Suprapubic skin (tissue), 4 donors: ENCODE measurements at regions not wholly inside any gene's neighbourhood (a gene's known extent, or its start where the extent isn't known, plus 50 kb on each side); places are given as distances from the start of the nearest gene placed in this dataset.
"Not testable (repeated sequence)": the region's sequence is repeated elsewhere in the genome, so short reads cannot be mapped to it uniquely, and the experiment has no call there.

ENCODE experiments used
- DNase-seq, 2 donors: peaks; one replicate each; pipeline ENCODE4 v3.0.0-alpha.2; 2019; ENCODE audit warnings: low spot score in 2 of 2
- H3K27ac ChIP-seq: fragments of 200-600 bp; sonication (generic); one replicate; pipeline ENCODE4 v1.5.1; 2019
- H3K27me3 ChIP-seq: fragments of 200-600 bp; sonication (generic); one replicate; pipeline ENCODE4 v1.5.1; 2019
- H3K36me3 ChIP-seq: fragments of 200-600 bp; sonication (generic); one replicate; pipeline ENCODE4 v1.5.1; 2019
- H3K4me1 ChIP-seq: fragments of 200-600 bp; sonication (generic); one replicate; pipeline ENCODE4 v1.5.1; 2019
- H3K4me3 ChIP-seq: fragments of 200-600 bp; sonication (generic); one replicate; pipeline ENCODE4 v1.5.1; 2019; ENCODE audit warnings: mild to moderate bottlenecking
- H3K9me3 ChIP-seq: fragments of 200-600 bp; sonication (generic); one replicate; pipeline ENCODE4 v1.5.1; 2019
- CTCF ChIP-seq, 2 donors: fragments of 200-600 bp in 1 of 2; fragments of 450-650 bp in 1 of 2; sonication (generic) in 1 of 2; IDR thresholded peaks; one replicate each; pipeline ENCODE4 v1.5.1; 2016 to 2019; ENCODE audit warnings: antibody characterized with exemption in 2 of 2, mild to moderate bottlenecking in 1 of 2, moderate library complexity in 1 of 2
- EP300 ChIP-seq: sonication (generic); formaldehyde crosslinking; IDR thresholded peaks from one replicate; pipeline ENCODE4 v1.6.1; 2017; ENCODE audit warnings: antibody characterized with exemption
- POLR2A ChIP-seq, 2 donors: fragments of 450-650 bp; IDR thresholded peaks; one replicate each; pipeline ENCODE4 v1.6.1; 2017; ENCODE audit warnings: antibody characterized with exemption in 2 of 2, mild to moderate bottlenecking in 2 of 2, moderate library complexity in 2 of 2
- POLR2AphosphoS5 ChIP-seq, 3 donors: sonication (generic); formaldehyde crosslinking; IDR thresholded peaks; one replicate each; pipeline ENCODE4 v1.6.1; 2017; ENCODE audit warnings: antibody characterized with exemption in 3 of 3
- WGBS: methylation state at CpG from one replicate; pipeline ENCODE4 v1.1.5; 2018; 5-methylcytosine and 5-hydroxymethylcytosine counted together

- DNase-seq, result no peak
- TF ChIP-seq EP300, result no peak
- TF ChIP-seq CTCF (IDR thresholded peaks at IDR 0.05), result no peak
- no peak for TF ChIP-seq POLR2AphosphoS5 (IDR thresholded peaks at IDR 0.05)
- no peaks in the 10 kb centered on the region for H3K4me1 ChIP-seq
- H3K9me3 ChIP-seq, result no peaks in the 10 kb centered on the region
- H3K4me3 ChIP-seq, result no peak overlapping the region
- no peaks in the 10 kb centered on the region for H3K36me3 ChIP-seq
- H3K27me3 ChIP-seq, result no peaks in the 10 kb centered on the region
- 34% methylated on average over 2 of the region's 2 CpGs for WGBS
- H3K27ac ChIP-seq, result no peak overlapping the region
Observed at GRCh38 chr7:145732521-145732920, 384.1 kb upstream of the CNTNAP2 start.

- Histone ChIP-seq H3K4me3 (no peak overlapping the region), H3K27me3 (no peaks in the 10 kb centered on the region), H3K4me1 (no peaks in the 10 kb centered on the region), H3K9me3 (no peaks in the 10 kb centered on the region), H3K36me3 (no peaks in the 10 kb centered on the region), H3K27ac (no peak overlapping the region)
- DNase-seq, result no peak
- no peak for TF ChIP-seq CTCF (IDR thresholded peaks at IDR 0.05)
- no peak for TF ChIP-seq POLR2AphosphoS5 (IDR thresholded peaks at IDR 0.05)
- TF ChIP-seq POLR2A (IDR thresholded peaks at IDR 0.05), result no peak
- no peak for TF ChIP-seq EP300
- WGBS, result 32% methylated on average over 4 of the region's 4 CpGs
Observed at GRCh38 chr7:145729691-145730090, 386.9 kb upstream of the CNTNAP2 start.

- 18% methylated on average over 1 of the region's 2 CpGs for WGBS
- Histone ChIP-seq H3K9me3 (no peaks in the 10 kb centered on the region), H3K27me3 (no peaks in the 10 kb centered on the region), H3K27ac (no peak overlapping the region), H3K4me1 (no peaks in the 10 kb centered on the region), H3K36me3 (no peaks in the 10 kb centered on the region), H3K4me3 (no peak overlapping the region)
- no peak for TF ChIP-seq POLR2A (IDR thresholded peaks at IDR 0.05)
- TF ChIP-seq POLR2AphosphoS5 (IDR thresholded peaks at IDR 0.05), result no peak
- TF ChIP-seq EP300, result no peak
- TF ChIP-seq CTCF (IDR thresholded peaks at IDR 0.05), result no peak
- no peak for DNase-seq
Observed at GRCh38 chr7:145718129-145718528, 398.5 kb upstream of the CNTNAP2 start.

- WGBS, result 77% methylated on average over 3 of the region's 3 CpGs
- H3K36me3 ChIP-seq, result no peaks in the 10 kb centered on the region
- H3K27me3 ChIP-seq, result no peaks in the 10 kb centered on the region
- H3K9me3 ChIP-seq, result no peaks in the 10 kb centered on the region
- no peaks in the 10 kb centered on the region for H3K4me1 ChIP-seq
- H3K27ac ChIP-seq, result no peak overlapping the region
- H3K4me3 ChIP-seq, result no peak overlapping the region
- DNase-seq, result no peak
- TF ChIP-seq POLR2A (IDR thresholded peaks at IDR 0.05), result no peak
Observed at GRCh38 chr7:145700488-145700887, 416.1 kb upstream of the CNTNAP2 start.

GRCh38 chr7:145698526-145699262 lies 417.9 kb upstream of the CNTNAP2 start:
- Histone ChIP-seq H3K27me3 (no peaks in the 10 kb centered on the region), H3K4me1 (no peaks in the 10 kb centered on the region), H3K27ac (no peak overlapping the region), H3K36me3 (no peaks in the 10 kb centered on the region), H3K4me3 (no peak overlapping the region), H3K9me3 (no peaks in the 10 kb centered on the region)
- DNase-seq, result no peak
- TF ChIP-seq EP300 (no peak), CTCF (IDR thresholded peaks at IDR 0.05) (no peak), POLR2A (IDR thresholded peaks at IDR 0.05) (no peak), POLR2AphosphoS5 (IDR thresholded peaks at IDR 0.05) (no peak)
- 71% methylated on average over 6 of the region's 6 CpGs for WGBS

GRCh38 chr7:145697412-145698107 lies 419.0 kb upstream of the CNTNAP2 start:
- H3K27me3 ChIP-seq, DNase-seq, H3K9me3 ChIP-seq, H3K36me3 ChIP-seq, H3K4me3 ChIP-seq, H3K27ac ChIP-seq, H3K4me1 ChIP-seq: not testable (repeated sequence)
- WGBS, result 96% methylated on average over 48 of the region's 49 CpGs
